ENCODE measurements at regions not wholly inside any gene's neighbourhood (a gene's known extent, or its start where the extent isn't known, plus 50 kb on each side); places are given as distances from the start of the nearest gene placed in this dataset.

GRCh38 chr4:26150948-26151347 is 169.9 kb upstream of the RBPJ start:
- intact Hi-C loops (cut with DNase I), result no loop called here
- no peak for DNase-seq (ENCODE audit: low spot score)

DNA sequence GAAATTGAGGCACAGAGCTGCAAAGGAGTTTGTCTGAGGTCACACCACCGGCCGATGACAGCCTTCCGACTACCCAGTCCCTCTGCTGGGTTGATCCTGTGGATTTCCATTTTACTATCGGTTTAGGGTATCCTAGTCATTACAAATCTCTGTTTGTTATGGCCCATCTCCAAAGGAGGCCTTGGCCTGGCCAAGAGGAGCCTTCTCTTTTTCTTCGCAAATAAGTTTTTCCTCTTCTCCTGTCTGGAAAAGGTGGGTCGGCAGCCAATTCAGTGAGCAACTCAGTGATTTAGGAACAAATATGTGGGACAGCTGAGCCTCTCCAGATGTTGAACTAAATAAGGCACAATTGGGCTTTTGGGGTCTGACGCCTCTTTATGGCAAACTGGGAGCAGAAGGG is 169.2 kb upstream of the RBPJ start:
- DNase-seq (ENCODE audit: low spot score), result no peak
- intact Hi-C loops (cut with DNase I), result no loop called here

DNA sequence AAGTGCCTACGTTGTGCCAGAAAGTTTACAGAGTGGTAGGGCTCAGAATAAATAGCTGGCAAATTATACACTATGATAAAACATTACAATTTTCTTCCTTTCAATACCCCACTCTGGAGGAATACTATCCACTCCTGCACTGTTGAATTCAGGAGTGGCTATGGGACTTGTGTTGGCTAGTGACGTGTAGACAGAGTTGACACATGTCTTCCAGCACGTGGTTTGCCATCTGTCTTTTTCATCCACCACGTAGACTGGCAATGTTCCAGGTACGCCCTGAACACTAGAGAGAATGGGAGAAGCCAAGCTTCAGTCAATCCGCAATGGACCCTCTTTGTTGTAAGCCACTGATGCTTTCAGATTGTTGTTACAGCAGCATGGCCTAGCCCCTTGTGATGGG is 168.8 kb upstream of the RBPJ start:
- no peak for DNase-seq (ENCODE audit: low spot score)
- intact Hi-C loops (cut with DNase I), result no loop called here

GRCh38 chr4:26157541-26157940 is 163.3 kb upstream of the RBPJ start:
- DNase-seq (ENCODE audit: low spot score), result no peak

DNA sequence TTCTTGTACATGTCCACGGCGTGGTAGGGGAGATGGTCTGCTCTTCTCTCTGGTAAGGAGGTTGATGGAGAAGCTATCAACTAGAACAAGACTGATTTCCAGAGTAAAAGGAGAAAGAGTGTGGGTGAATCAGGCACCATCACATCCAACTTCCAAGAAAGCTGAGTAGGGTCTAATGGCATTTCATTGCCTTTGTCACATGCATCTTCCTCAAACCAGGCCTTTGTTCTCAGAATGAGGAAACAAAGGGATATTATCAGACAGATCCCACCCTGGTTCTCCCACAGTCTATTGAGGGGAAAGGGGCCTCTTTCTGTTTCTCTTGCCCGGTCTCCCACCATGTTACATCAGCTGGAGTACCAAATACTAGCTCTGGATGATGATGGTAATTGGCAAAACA is 160.2 kb upstream of the RBPJ start:
- DNase-seq (ENCODE audit: low spot score), result no peak
- intact Hi-C loops (cut with DNase I), result no loop called here

More at GRCh38 chr4:26157541-26157940, 163.3 kb upstream of the RBPJ start:
- intact Hi-C loops (cut with DNase I), result no loop called here

DNA sequence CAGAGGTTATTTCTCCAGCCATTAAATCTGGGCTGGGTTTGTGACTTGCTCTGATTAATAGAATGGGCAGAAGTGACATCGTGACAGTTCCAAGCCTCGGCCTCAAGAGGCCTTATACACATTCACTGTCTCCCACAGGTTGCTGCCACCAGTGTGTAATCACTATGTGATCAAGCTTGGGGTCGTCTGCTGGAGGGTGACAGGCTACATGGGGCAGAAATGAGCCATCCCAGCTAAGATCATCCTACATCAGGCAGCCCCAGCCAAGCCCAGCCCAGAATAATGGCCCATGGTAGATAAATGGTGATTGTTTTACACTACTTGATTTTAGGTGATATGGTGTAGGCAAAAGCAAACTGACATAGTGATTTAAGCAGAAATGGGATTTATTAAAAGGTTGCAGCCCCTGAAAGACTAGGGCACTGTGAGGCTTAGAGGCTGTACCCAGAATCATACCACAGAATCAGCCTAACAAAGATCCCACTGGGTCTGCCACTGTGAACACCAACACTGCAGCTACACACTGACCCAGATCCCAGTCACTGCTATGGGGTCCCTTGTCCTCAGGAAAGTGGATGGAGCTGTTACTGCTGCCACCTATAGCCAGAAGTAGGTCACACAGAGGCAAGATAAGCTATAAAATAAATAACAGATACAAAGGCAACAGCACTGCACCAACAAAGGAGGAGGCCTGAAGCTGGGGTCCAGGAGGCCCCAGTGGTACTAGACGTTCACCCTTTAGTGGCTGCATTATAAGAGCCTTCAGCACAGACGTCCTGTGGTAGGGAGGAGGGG is 159.6 kb upstream of the RBPJ start:
- DNase-seq (ENCODE audit: low spot score), result no peak
- intact Hi-C loops (cut with DNase I), result no loop called here

DNA sequence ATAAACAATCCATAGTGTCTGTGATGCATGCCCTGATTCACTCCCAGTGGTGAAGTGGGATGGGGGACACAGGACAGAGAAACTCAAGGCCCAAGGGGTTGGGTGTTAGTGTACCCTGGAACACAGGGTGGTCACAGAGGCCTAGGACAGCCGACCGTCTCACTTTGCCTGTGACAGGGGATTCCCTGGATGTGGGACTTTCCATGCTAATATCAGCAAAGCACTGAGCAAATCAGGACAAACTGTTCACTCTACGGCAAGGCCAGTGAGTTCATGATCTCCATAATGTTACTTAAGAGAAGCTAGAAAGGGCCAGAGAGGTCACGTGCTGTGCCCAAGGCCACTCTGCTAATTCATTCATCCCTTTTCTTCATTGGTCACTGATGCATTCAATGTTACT is 158.7 kb upstream of the RBPJ start:
- no peak for DNase-seq (ENCODE audit: low spot score)
- intact Hi-C loops (cut with DNase I), result no loop called here

DNA sequence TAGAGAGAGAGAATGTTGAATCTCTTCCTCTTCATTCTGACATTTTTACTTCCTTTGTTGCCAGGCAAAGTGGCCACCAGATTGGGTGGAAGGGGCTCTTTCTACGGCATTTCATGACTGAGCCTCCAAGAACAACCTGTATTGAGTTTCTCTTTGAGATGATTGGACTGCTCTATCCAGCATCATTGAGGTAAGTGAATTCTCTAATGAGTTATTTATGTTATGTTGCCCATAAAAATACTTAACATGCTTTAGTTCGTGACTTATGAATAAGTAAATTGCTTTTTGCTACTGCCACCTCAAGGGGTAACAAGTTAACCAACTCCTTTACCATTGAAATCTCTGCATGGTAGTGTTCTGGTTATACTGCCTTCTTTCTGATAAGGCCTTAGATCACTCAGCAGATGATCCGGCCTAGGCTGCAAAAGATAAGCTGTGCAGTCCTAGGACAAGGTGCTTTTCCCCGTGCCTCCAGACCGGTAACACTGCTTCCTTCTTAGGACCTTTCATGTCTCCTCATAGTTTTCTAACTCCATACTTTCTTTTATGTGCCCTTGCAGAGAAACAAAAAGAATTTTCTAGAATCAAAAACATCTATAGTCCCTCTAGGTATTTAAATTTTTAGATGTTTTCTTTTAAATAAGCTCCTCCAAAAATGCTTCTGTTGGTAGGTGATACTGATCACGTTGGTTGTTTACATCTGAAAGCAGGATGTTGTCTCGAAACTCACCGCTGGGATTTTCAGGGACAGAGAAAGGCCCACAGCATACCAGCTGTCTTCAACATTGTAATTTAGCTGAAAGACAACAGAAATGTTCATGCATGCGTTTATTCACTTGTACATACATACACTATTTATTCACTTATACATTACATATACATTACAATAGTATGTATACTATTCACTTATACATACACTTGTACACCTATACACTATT is 157.1 kb upstream of the RBPJ start:
- intact Hi-C loops (cut with DNase I), result no loop called here
- no peak for DNase-seq (ENCODE audit: low spot score)

- intact Hi-C loops (cut with DNase I), result no loop called here
- DNase-seq (ENCODE audit: low spot score), result no peak
Measured at GRCh38 chr4:26171501-26171900, 149.3 kb upstream of the RBPJ start.

DNA sequence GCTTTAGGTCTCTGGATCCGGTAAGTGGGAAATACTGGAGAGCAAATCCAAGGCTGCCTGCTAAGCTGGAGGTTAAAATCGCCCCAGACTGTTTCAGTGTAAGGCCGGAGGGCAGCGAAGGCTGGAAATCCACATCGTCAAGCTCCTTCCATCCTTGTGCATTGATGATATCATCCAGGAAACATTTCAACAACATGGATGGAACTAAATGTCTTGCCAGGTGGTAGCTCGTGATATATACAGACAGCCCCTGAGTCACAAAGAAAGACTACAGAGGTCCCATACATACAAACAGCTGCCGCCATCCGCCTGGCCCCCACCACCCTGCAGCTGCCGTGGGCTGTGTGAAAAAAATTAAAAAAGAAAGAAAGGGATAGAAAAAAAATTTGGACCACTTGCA is 148.9 kb upstream of the RBPJ start:
- no peak for DNase-seq (ENCODE audit: low spot score)
- intact Hi-C loops (cut with DNase I), result no loop called here

DNA sequence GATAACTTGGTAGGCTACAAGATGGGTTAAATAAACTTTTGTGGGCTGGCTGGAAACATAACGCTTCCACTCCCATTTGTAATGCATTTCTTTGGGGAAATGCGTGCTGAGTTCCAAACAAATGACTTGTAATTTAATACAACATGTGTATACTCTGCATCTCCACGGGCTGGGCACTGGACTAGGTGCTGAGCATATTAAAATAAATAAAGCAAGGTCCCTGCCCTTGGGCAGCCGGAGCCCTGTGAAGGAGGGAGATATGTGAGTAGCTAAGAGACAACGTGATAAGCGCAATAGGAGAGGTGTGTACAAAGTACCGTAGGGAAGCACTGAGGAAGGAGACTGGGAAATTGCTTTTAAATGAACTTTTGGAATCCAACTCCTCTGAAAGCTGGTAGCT is 147.2 kb upstream of the RBPJ start:
- intact Hi-C loops (cut with DNase I), result no loop called here
- DNase-seq (ENCODE audit: low spot score), result no peak

DNA sequence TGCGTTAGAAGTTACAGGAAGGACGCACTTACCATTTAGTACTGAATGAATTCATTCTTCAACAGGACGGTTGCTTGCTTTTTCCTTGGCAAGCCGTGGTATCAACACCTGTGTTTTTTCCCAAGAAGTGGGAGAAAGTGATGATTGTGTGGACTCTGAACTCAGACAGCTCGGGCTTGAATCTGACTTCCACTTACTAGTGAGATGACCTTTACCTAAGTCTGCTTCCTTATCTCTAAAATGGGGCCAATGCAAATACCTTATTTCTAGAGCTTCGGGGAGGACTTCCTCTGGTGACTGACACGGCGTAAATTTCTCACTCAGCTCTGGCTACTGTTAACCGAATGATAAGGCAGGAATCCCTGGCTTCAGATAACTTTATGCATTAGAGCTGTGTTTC is 146.8 kb upstream of the RBPJ start:
- intact Hi-C loops (cut with DNase I), result no loop called here

GRCh38 chr4:26175006-26175786 is 145.6 kb upstream of the RBPJ start:
- intact Hi-C loops (cut with DNase I), result no loop called here
- no peak for DNase-seq (ENCODE audit: low spot score)

More for the DNA sequence above, 146.8 kb upstream of the RBPJ start:
- DNase-seq (ENCODE audit: low spot score), result no peak

GRCh38 chr4:26175905-26176470 is 144.8 kb upstream of the RBPJ start:
- intact Hi-C loops (cut with DNase I), result no loop called here
- no peak for DNase-seq (ENCODE audit: low spot score)

- intact Hi-C loops (cut with DNase I), result no loop called here
- no peak for DNase-seq (ENCODE audit: low spot score)
Measured at GRCh38 chr4:26176598-26177149, 144.1 kb upstream of the RBPJ start.

DNA sequence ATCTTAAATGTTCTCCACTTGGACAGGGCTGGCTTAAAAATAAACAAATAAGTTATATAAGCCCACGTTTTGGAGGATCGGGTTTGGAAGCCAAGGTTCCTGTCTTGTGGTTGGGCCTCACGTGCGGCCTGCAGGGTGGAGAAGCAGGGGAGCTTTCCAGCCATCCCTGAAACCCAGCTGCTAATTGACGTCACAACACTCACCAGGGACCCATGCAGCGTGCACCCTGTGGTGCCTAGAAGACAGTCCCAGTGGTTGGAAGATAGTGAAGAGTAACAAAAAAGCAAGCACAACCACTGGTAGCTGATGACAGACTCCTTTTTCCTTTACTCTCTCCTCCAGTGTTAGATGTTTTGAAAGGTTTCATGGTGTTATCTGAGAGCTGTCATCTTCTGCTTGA is 142.0 kb upstream of the RBPJ start:
- DNase-seq (ENCODE audit: low spot score), result no peak
- intact Hi-C loops (cut with DNase I), result no loop called here

- DNase-seq (ENCODE audit: low spot score), result no peak
- intact Hi-C loops (cut with DNase I), result no loop called here
Measured at GRCh38 chr4:26179316-26179760, 141.5 kb upstream of the RBPJ start.

DNA sequence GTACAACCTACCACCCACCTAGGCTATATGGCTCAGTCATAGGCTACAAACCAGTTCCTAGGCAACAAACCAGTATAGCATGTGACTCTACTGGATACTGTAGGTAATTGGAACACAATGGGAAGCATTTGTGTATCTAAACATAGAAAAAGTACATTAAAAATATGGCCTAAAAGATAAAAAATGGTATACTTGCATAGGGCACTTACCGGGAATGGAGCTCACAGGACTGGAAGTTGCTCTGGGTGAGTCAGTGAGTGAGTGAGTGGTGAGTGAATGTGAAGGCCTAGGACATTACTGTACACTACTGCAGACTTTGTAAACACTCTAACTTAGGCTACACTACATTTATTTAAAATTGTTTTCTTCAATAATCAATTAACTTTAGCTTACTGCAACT is 139.2 kb upstream of the RBPJ start:
- intact Hi-C loops (cut with DNase I), result no loop called here

GRCh38 chr4:26183017-26183416 is 137.8 kb upstream of the RBPJ start:
- intact Hi-C loops (cut with DNase I), result no loop called here
- DNase-seq (ENCODE audit: low spot score), result no peak

More for the DNA sequence above, 139.2 kb upstream of the RBPJ start:
- DNase-seq (ENCODE audit: low spot score), result no peak

Measured in cardiac septum (tissue), 1 donor.